ENCODE measurements at regions not wholly inside any gene's neighbourhood (a gene's known extent, or its start where the extent isn't known, plus 50 kb on each side); places are given as distances from the start of the nearest gene placed in this dataset.

- no peaks in the 10 kb centered on the region for H3K36me3 ChIP-seq (ENCODE audit: insufficient read depth, low read length, poor library complexity, severe bottlenecking)
- TF ChIP-seq EZH2 (IDR thresholded peaks at IDR 0.05; ENCODE audit: borderline replicate concordance, low read depth, low read length, poor library complexity, severe bottlenecking): no peak
- TF ChIP-seq, protein P1, sequence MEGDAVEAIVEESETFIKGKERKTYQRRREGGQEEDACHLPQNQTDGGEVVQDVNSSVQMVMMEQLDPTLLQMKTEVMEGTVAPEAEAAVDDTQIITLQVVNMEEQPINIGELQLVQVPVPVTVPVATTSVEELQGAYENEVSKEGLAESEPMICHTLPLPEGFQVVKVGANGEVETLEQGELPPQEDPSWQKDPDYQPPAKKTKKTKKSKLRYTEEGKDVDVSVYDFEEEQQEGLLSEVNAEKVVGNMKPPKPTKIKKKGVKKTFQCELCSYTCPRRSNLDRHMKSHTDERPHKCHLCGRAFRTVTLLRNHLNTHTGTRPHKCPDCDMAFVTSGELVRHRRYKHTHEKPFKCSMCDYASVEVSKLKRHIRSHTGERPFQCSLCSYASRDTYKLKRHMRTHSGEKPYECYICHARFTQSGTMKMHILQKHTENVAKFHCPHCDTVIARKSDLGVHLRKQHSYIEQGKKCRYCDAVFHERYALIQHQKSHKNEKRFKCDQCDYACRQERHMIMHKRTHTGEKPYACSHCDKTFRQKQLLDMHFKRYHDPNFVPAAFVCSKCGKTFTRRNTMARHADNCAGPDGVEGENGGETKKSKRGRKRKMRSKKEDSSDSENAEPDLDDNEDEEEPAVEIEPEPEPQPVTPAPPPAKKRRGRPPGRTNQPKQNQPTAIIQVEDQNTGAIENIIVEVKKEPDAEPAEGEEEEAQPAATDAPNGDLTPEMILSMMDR (conservative IDR thresholded peaks at IDR 0.05; ENCODE audit: low read depth, low read length): no peak
- ChIA-PET POLR2A (ENCODE audit: low non-redundant PET) (no interaction called here), CTCF (no interaction called here)
- no peak overlapping the region for H3K27ac ChIP-seq (ENCODE audit: low read depth, low read length, poor library complexity, severe bottlenecking)
- no peak overlapping the region for H3K4me3 ChIP-seq (ENCODE audit: low read depth, low read length, poor library complexity, severe bottlenecking)
- DNase-seq (ENCODE audit: low spot score): no peak
- H3K9me3 ChIP-seq (ENCODE audit: low read depth, low read length, poor library complexity, severe bottlenecking): no peaks in the 10 kb centered on the region
- intact Hi-C loops (cut with micrococcal nuclease; ENCODE audit: unreplicated experiment): loop anchor here (5.0 kb wide), 1 partner anchor 739 kb away; no protein-coding TSS in a partner anchor
- H3K27me3 ChIP-seq (replicated peaks; ENCODE audit: insufficient read depth, low read depth, low read length, poor library complexity): no peaks in the 10 kb centered on the region
- no peaks in the 10 kb centered on the region for H3K4me1 ChIP-seq (ENCODE audit: insufficient read depth, low read length, poor library complexity, severe bottlenecking)
- no TSS peak for BruUV-seq (replicated peaks)
These were observed 429.7 kb downstream of the VGLL3 start for GRCh38 chr3:86561215-86561614.

DNA sequence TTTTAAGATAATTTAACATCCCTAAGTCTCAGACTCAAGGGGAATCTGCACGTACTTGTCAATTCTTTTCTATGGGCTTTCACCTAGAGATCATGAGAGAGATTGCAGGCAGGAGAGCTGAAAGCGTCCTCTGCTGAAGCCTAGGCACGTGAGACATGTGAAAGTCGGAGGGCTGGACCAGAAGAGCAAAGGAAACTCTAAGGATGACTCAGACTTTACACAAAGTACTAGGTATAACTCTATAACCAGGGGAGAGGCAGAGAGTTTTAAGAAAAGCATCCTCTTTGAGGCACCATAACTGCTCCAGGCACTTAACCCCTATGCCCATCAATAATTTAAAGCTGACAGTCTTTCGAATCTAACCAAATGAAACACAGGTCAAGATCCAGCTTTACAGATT lies 436.6 kb downstream of the VGLL3 start:
- Histone ChIP-seq H3K4me3 (ENCODE audit: low read depth, low read length, poor library complexity, severe bottlenecking) (no peak overlapping the region), H3K27ac (ENCODE audit: low read depth, low read length, poor library complexity, severe bottlenecking) (no peak overlapping the region), H3K9me3 (ENCODE audit: low read depth, low read length, poor library complexity, severe bottlenecking) (no peaks in the 10 kb centered on the region), H3K36me3 (ENCODE audit: insufficient read depth, low read length, poor library complexity, severe bottlenecking) (no peaks in the 10 kb centered on the region), H3K4me1 (ENCODE audit: insufficient read depth, low read length, poor library complexity, severe bottlenecking) (no peaks in the 10 kb centered on the region), H3K27me3 (replicated peaks; ENCODE audit: insufficient read depth, low read depth, low read length, poor library complexity) (no peaks in the 10 kb centered on the region)
- no peak for TF ChIP-seq EZH2 (IDR thresholded peaks at IDR 0.05; ENCODE audit: borderline replicate concordance, low read depth, low read length, poor library complexity, severe bottlenecking)
- ChIA-PET CTCF (no interaction called here), POLR2A (ENCODE audit: low non-redundant PET) (no interaction called here)
- intact Hi-C loops (cut with micrococcal nuclease; ENCODE audit: unreplicated experiment): no loop called here
- DNase-seq (ENCODE audit: low spot score): no peak
- no TSS peak for BruUV-seq (replicated peaks)

- H3K36me3 ChIP-seq (ENCODE audit: insufficient read depth, low read length, poor library complexity, severe bottlenecking): no peaks in the 10 kb centered on the region
- no peaks in the 10 kb centered on the region for H3K27me3 ChIP-seq (replicated peaks; ENCODE audit: insufficient read depth, low read depth, low read length, poor library complexity)
- no peaks in the 10 kb centered on the region for H3K4me1 ChIP-seq (ENCODE audit: insufficient read depth, low read length, poor library complexity, severe bottlenecking)
- H3K9me3 ChIP-seq (ENCODE audit: low read depth, low read length, poor library complexity, severe bottlenecking): no peaks in the 10 kb centered on the region
- no peak overlapping the region for H3K4me3 ChIP-seq (ENCODE audit: low read depth, low read length, poor library complexity, severe bottlenecking)
- intact Hi-C loops (cut with micrococcal nuclease; ENCODE audit: unreplicated experiment): no loop called here
- no peak overlapping the region for H3K27ac ChIP-seq (ENCODE audit: low read depth, low read length, poor library complexity, severe bottlenecking)
- DNase-seq (ENCODE audit: low spot score): no peak
- CTCF ChIA-PET: no interaction called here
- POLR2A ChIA-PET (ENCODE audit: low non-redundant PET): no interaction called here
- no TSS peak for BruUV-seq (replicated peaks)
- TF ChIP-seq, protein P1 (conservative IDR thresholded peaks at IDR 0.05; ENCODE audit: low read depth, low read length): no peak
- no peak for TF ChIP-seq EZH2 (IDR thresholded peaks at IDR 0.05; ENCODE audit: borderline replicate concordance, low read depth, low read length, poor library complexity, severe bottlenecking)
These were observed 443.3 kb downstream of the VGLL3 start for GRCh38 chr3:86547692-86548091.

DNA sequence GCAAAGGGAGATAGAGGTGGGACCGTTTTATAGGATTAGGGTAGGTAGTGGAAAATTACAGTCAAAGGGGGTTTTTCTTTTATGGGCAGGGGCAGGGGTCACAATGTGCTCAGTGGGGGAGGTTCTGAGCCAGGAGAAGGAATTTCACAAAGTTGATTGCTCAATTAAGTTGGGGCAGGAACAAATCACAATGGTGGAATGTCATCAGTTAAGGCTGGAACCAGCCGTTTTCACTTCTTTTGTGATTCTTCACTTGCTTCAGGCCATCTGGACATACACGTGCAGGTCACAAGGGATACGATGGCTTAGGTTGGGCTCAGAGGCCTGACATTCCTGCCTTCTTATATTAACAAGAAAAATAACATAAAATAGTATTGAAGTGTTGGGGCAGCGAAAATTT lies 453.8 kb downstream of the VGLL3 start:
- DNase-seq (ENCODE audit: low spot score): no peak
- no TSS peak for BruUV-seq (replicated peaks)
- intact Hi-C loops (cut with micrococcal nuclease; ENCODE audit: unreplicated experiment): no loop called here

More for the DNA sequence above, 453.8 kb downstream of the VGLL3 start:
- H3K36me3 ChIP-seq (ENCODE audit: insufficient read depth, low read length, poor library complexity, severe bottlenecking): no peaks in the 10 kb centered on the region
- no peaks in the 10 kb centered on the region for H3K27me3 ChIP-seq (replicated peaks; ENCODE audit: insufficient read depth, low read depth, low read length, poor library complexity)
- no peak for TF ChIP-seq EZH2 (IDR thresholded peaks at IDR 0.05; ENCODE audit: borderline replicate concordance, low read depth, low read length, poor library complexity, severe bottlenecking)
- TF ChIP-seq, protein P1 (conservative IDR thresholded peaks at IDR 0.05; ENCODE audit: low read depth, low read length): no peak
- CTCF ChIA-PET: no interaction called here
- no peaks in the 10 kb centered on the region for H3K4me1 ChIP-seq (ENCODE audit: insufficient read depth, low read length, poor library complexity, severe bottlenecking)
- no peak overlapping the region for H3K27ac ChIP-seq (ENCODE audit: low read depth, low read length, poor library complexity, severe bottlenecking)
- H3K4me3 ChIP-seq (ENCODE audit: low read depth, low read length, poor library complexity, severe bottlenecking): no peak overlapping the region
- no peaks in the 10 kb centered on the region for H3K9me3 ChIP-seq (ENCODE audit: low read depth, low read length, poor library complexity, severe bottlenecking)
- POLR2A ChIA-PET (ENCODE audit: low non-redundant PET): no interaction called here
